ENCODE measurements at regions not wholly inside any gene's neighbourhood (a gene's known extent, or its start where the extent isn't known, plus 50 kb on each side); places are given as distances from the start of the nearest gene placed in this dataset.

DNA sequence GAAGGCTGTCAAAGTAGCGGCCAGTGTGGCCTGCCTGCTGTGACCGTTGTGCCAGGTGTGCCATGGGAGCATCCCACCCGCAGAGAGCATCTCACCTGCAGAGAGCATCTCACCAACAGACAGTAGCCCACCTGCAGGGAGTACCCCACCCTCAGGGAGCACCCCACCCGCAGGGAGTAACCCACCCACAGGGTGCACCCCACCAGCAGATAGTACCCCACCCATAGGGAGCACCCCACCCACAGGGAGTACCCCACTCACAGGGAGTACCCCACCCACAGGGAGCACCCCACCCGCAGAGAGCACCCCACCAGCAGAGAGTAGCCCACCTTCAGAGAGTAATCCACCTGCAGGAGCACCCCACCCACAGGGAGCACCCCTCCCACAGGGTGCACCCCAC lies 476.5 kb downstream of the TCERG1L start:
- no peak for TF ChIP-seq POLR2A (IDR thresholded peaks at IDR 0.05)
- TF ChIP-seq, protein P1, sequence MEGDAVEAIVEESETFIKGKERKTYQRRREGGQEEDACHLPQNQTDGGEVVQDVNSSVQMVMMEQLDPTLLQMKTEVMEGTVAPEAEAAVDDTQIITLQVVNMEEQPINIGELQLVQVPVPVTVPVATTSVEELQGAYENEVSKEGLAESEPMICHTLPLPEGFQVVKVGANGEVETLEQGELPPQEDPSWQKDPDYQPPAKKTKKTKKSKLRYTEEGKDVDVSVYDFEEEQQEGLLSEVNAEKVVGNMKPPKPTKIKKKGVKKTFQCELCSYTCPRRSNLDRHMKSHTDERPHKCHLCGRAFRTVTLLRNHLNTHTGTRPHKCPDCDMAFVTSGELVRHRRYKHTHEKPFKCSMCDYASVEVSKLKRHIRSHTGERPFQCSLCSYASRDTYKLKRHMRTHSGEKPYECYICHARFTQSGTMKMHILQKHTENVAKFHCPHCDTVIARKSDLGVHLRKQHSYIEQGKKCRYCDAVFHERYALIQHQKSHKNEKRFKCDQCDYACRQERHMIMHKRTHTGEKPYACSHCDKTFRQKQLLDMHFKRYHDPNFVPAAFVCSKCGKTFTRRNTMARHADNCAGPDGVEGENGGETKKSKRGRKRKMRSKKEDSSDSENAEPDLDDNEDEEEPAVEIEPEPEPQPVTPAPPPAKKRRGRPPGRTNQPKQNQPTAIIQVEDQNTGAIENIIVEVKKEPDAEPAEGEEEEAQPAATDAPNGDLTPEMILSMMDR (IDR thresholded peaks at IDR 0.05), result no peak

All from Peyer's patch (tissue), 4 donors.